ENCODE measurements at regions not wholly inside any gene's neighbourhood (a gene's known extent, or its start where the extent isn't known, plus 50 kb on each side); places are given as distances from the start of the nearest gene placed in this dataset.

- no peak for DNase-seq (ENCODE audit: low read depth in 2 of 2)
These were observed 1020.4 kb downstream of the CBLN2 start for GRCh38 chr18:71523483-71524435.

GRCh38 chr18:71505526-71505925, 1038.6 kb downstream of the CBLN2 start:
- no peak for DNase-seq (ENCODE audit: low read depth in 2 of 2)

GRCh38 chr18:71503222-71503621, 1040.9 kb downstream of the CBLN2 start:
- no peak for DNase-seq (ENCODE audit: low read depth in 2 of 2)

GRCh38 chr18:71485611-71486010, 1058.5 kb downstream of the CBLN2 start:
- DNase-seq (ENCODE audit: low read depth in 2 of 2): no peak

- no peak for DNase-seq (ENCODE audit: low read depth in 2 of 2)
These were observed 1072.0 kb downstream of the CBLN2 start for GRCh38 chr18:71471963-71472725.

- DNase-seq (ENCODE audit: low read depth in 2 of 2): no peak
These were observed 1087.9 kb downstream of the CBLN2 start for GRCh38 chr18:71456206-71456605.

GRCh38 chr18:71450257-71450656, 1093.9 kb downstream of the CBLN2 start:
- no peak for DNase-seq (ENCODE audit: low read depth in 2 of 2)

- DNase-seq (ENCODE audit: low read depth in 2 of 2): no peak
These were observed 1100.2 kb downstream of the CBLN2 start for GRCh38 chr18:71443706-71444480.

GRCh38 chr18:71442731-71443141, 1101.4 kb downstream of the CBLN2 start:
- DNase-seq (ENCODE audit: low read depth in 2 of 2): no peak

- DNase-seq (ENCODE audit: low read depth in 2 of 2): no peak
These were observed 1103.0 kb downstream of the CBLN2 start for GRCh38 chr18:71441156-71441555.

- DNase-seq (ENCODE audit: low read depth in 2 of 2): no peak
These were observed 1106.6 kb downstream of the CBLN2 start for GRCh38 chr18:71437511-71437910.

GRCh38 chr18:71433373-71433772, 1110.8 kb downstream of the CBLN2 start:
- DNase-seq (ENCODE audit: low read depth in 2 of 2): no peak

GRCh38 chr18:71431689-71432088, 1112.5 kb downstream of the CBLN2 start:
- no peak for DNase-seq (ENCODE audit: low read depth in 2 of 2)

GRCh38 chr18:71431171-71431570, 1113.0 kb downstream of the CBLN2 start:
- DNase-seq (ENCODE audit: low read depth in 2 of 2): no peak

- DNase-seq (ENCODE audit: low read depth in 2 of 2): no peak
These were observed 1117.7 kb downstream of the CBLN2 start for GRCh38 chr18:71426441-71426840.

- DNase-seq (ENCODE audit: low read depth in 2 of 2): no peak
These were observed 1116.4 kb downstream of the SOCS6 start for GRCh38 chr18:71405169-71405809.

GRCh38 chr18:71403501-71403900, 1114.7 kb downstream of the SOCS6 start:
- no peak for DNase-seq (ENCODE audit: low read depth in 2 of 2)

- no peak for DNase-seq (ENCODE audit: low read depth in 2 of 2)
These were observed 1109.7 kb downstream of the SOCS6 start for GRCh38 chr18:71398531-71398930.

GRCh38 chr18:71388148-71388547, 1099.3 kb downstream of the SOCS6 start:
- DNase-seq (ENCODE audit: low read depth in 2 of 2): no peak

- no peak for DNase-seq (ENCODE audit: low read depth in 2 of 2)
These were observed 1085.6 kb downstream of the SOCS6 start for GRCh38 chr18:71374294-71375000.

All from stimulated activated CD8-positive, alpha-beta memory T cell treated with anti-CD3 and anti-CD28 coated beads, Interleukin-15, amount 100 ng/mL, for 4 hours (primary cell).